HEK293T (cell line): ENCODE measurements at regions not wholly inside any gene's neighbourhood (a gene's known extent, or its start where the extent isn't known, plus 50 kb on each side); places are given as distances from the start of the nearest gene placed in this dataset.
"Not testable (repeated sequence)": the region's sequence is repeated elsewhere in the genome, so short reads cannot be mapped to it uniquely, and the experiment has no call there.

Source experiments
- CTCF ChIA-PET: fragments of 350-600 bp; formaldehyde crosslinking; extraction: SDS; loops from one replicate; lab custom pipeline; 2021; ENCODE audit warnings: antibody characterized with exemption, inconsistent platforms; lab: Yijun Ruan, JAX
- POLR2A ChIA-PET: fragments of 350-600 bp; formaldehyde crosslinking; extraction: SDS; loops from one replicate; lab custom pipeline; 2020; ENCODE audit warnings: antibody characterized with exemption, inconsistent platforms; lab: Yijun Ruan, JAX
- DNase-seq: peaks from one replicate; pipeline ENCODE4 v3.0.0; 2012; ENCODE audit warnings: mixed read lengths; ENCODE audit errors: extremely low spot score
- ZNF384 ChIP-seq: fragments of 450-650 bp; IDR thresholded peaks from 2 replicates; pipeline ENCODE4 v1.6.1; 2016

GRCh38 chr11:3583476-3583875, 58.3 kb downstream of the ART5 start:
- DNase-seq, CTCF ChIA-PET: not testable (repeated sequence)

GRCh38 chr11:3581389-3581725, 60.4 kb downstream of the ART5 start:
- CTCF ChIA-PET, result interaction anchor here (1.3 kb wide), 1 partner anchor 33 kb away, joined by 3 read pairs; no protein-coding TSS in a partner anchor
- DNase-seq, POLR2A ChIA-PET: not testable (repeated sequence)

More at GRCh38 chr11:3583476-3583875, 58.3 kb downstream of the ART5 start:
- POLR2A ChIA-PET, result not testable (repeated sequence)

- POLR2A ChIA-PET, result not testable (repeated sequence)
- DNase-seq, result peak; percentile 43
- CTCF ChIA-PET, result interaction anchor here (0.6 to 1.3 kb wide), 2 partner anchors 24 to 33 kb away, joined by 3 to 4 read pairs; no protein-coding TSS in a partner anchor
Measured at GRCh38 chr11:3580487-3581388, 61.1 kb downstream of the ART5 start.

- POLR2A ChIA-PET, DNase-seq: not testable (repeated sequence)
- CTCF ChIA-PET, result interaction anchor here (1.3 kb wide), 1 partner anchor 34 kb away, joined by 3 read pairs; no protein-coding TSS in a partner anchor
Measured at GRCh38 chr11:3579600-3580459, 62.0 kb downstream of the ART5 start.

- DNase-seq, POLR2A ChIA-PET: not testable (repeated sequence)
- CTCF ChIA-PET, result interaction anchor here (0.7 kb wide), 1 partner anchor 115 kb away, joined by 3 read pairs; no protein-coding TSS in a partner anchor
Measured at GRCh38 chr11:3576066-3576604, 65.7 kb downstream of the ART5 start.

GRCh38 chr11:3572976-3573647, 68.7 kb downstream of the ART5 start:
- CTCF ChIA-PET, DNase-seq, POLR2A ChIA-PET: not testable (repeated sequence)

- POLR2A ChIA-PET, CTCF ChIA-PET, DNase-seq: not testable (repeated sequence)
Measured at GRCh38 chr11:3571752-3572151, 70.0 kb downstream of the ART5 start.

- POLR2A ChIA-PET, result interaction anchor here (1.0 kb wide), 1 partner anchor 185 kb away, joined by 3 read pairs; no protein-coding TSS in a partner anchor
- DNase-seq, CTCF ChIA-PET: not testable (repeated sequence)
Measured at GRCh38 chr11:3565838-3566237, 76.0 kb downstream of the ART5 start.

- CTCF ChIA-PET, result not testable (repeated sequence)
Measured at GRCh38 chr11:3564383-3564782, 77.4 kb downstream of the ART5 start.

GRCh38 chr11:3554621-3555020, 87.2 kb downstream of the ART5 start:
- POLR2A ChIA-PET, CTCF ChIA-PET, DNase-seq: not testable (repeated sequence)

More at GRCh38 chr11:3564383-3564782, 77.4 kb downstream of the ART5 start:
- POLR2A ChIA-PET, result not testable (repeated sequence)
- peak; percentile 83 for TF ChIP-seq ZNF384
- peak; percentile 11 for DNase-seq

- CTCF ChIA-PET, POLR2A ChIA-PET, DNase-seq: not testable (repeated sequence)
Measured at GRCh38 chr11:3544990-3545389, 96.8 kb downstream of the ART5 start.

- DNase-seq, CTCF ChIA-PET, POLR2A ChIA-PET: not testable (repeated sequence)
Measured at GRCh38 chr11:3538220-3538619, 103.6 kb downstream of the ART5 start.

- DNase-seq, POLR2A ChIA-PET, CTCF ChIA-PET: not testable (repeated sequence)
Measured at GRCh38 chr11:3537254-3537653, 104.5 kb downstream of the ART5 start.

- POLR2A ChIA-PET, CTCF ChIA-PET, DNase-seq: not testable (repeated sequence)
Measured at GRCh38 chr11:3532958-3533357, 108.8 kb downstream of the ART5 start.

- DNase-seq, CTCF ChIA-PET, POLR2A ChIA-PET: not testable (repeated sequence)
Measured at GRCh38 chr11:3531280-3531679, 110.5 kb downstream of the ART5 start.

- DNase-seq, CTCF ChIA-PET, POLR2A ChIA-PET: not testable (repeated sequence)
Measured at GRCh38 chr11:3523567-3523966, 118.2 kb downstream of the ART5 start.

- POLR2A ChIA-PET, DNase-seq, CTCF ChIA-PET: not testable (repeated sequence)
Measured at GRCh38 chr11:3520905-3521304, 120.9 kb downstream of the ART5 start.
